Keratinocyte (primary cell): ENCODE measurements at regions not wholly inside any gene's neighbourhood (a gene's known extent, or its start where the extent isn't known, plus 50 kb on each side); places are given as distances from the start of the nearest gene placed in this dataset.

Source experiments
- CTCF ChIP-seq, 3 experiments: IDR thresholded peaks in 1 of 3; conservative IDR thresholded peaks in 1 of 3; optimal IDR thresholded peaks in 1 of 3; 2 replicates in 2 of 3; 3 replicates in 1 of 3; pipeline versions ENCODE3 to v1.5.1; 2011; ENCODE audit warnings: low read length in 3 of 3, mild to moderate bottlenecking in 3 of 3, moderate library complexity in 2 of 3, control low read depth in 1 of 3, inconsistent platforms in 1 of 3; ENCODE audit not compliant: insufficient read depth in 2 of 3; ENCODE audit errors: extremely low read depth in 1 of 3
- EZH2 ChIP-seq: IDR thresholded peaks from one replicate; pipeline ENCODE4 v1.6.1; 2012; ENCODE audit warnings: inconsistent platforms, mild to moderate bottlenecking, low read length, moderate library complexity

GRCh38 chr10:84698989-84699388, 370.6 kb downstream of the CCSER2 start:
- no peak for TF ChIP-seq CTCF (optimal IDR thresholded peaks at IDR 0.05 in 1 of 3, IDR thresholded peaks at IDR 0.05 in 1 of 3, conservative IDR thresholded peaks at IDR 0.05 in 1 of 3; ENCODE audit: extremely low read depth in 1 of 3, insufficient read depth in 2 of 3, low read length in 3 of 3)
- TF ChIP-seq EZH2, result no peak
